Endometrium (tissue), 2 donors: ENCODE measurements at regions not wholly inside any gene's neighbourhood (a gene's known extent, or its start where the extent isn't known, plus 50 kb on each side); places are given as distances from the start of the nearest gene placed in this dataset.
"Not testable (repeated sequence)": the region's sequence is repeated elsewhere in the genome, so short reads cannot be mapped to it uniquely, and the experiment has no call there.

Experiments
- FAIRE-seq: peaks from 2 replicates; lab custom pipeline; 2012; peaks lifted over from hg19 to GRCh38; lab: Jason Lieb, UNC
- donor health status: control.
- donor health status: control.

GRCh38 chr10:22079921-22080320 is 76.4 kb upstream of the DNAJC1 start:
- not testable (repeated sequence) for FAIRE-seq

GRCh38 chr10:22071332-22071731 is 67.8 kb upstream of the DNAJC1 start:
- no peak for FAIRE-seq

GRCh38 chr10:22067091-22067490 is 63.6 kb upstream of the DNAJC1 start:
- FAIRE-seq: no peak

GRCh38 chr10:22060984-22061383 is 57.5 kb upstream of the DNAJC1 start:
- not testable (repeated sequence) for FAIRE-seq

- FAIRE-seq: peak; percentile 51
These were observed 54.7 kb upstream of the DNAJC1 start for GRCh38 chr10:22058201-22058600.

- no peak for FAIRE-seq
These were observed 51.4 kb upstream of the DNAJC1 start for GRCh38 chr10:22054961-22055360.
